ENCODE measurements at regions not wholly inside any gene's neighbourhood (a gene's known extent, or its start where the extent isn't known, plus 50 kb on each side); places are given as distances from the start of the nearest gene placed in this dataset.

DNA sequence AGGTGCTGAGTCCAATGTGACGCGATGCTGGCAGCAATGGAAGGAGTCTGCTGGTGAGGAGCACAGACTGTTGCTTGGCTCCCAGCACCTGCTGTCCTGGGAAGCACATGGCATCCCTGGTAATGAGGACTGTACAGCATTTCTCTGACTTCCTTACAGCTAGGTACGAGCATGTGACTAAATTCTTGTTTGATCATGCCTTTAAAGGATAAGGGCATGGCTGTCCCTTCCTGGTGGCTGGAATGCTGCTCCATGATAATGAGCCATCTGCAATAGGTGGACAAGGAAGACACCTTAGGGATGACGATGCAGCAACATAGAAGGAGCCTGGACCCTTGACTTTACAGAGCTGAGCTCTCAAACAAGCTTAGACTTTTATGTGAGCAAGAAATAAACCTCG, 278.0 kb upstream of the SPRED2 start:
- ATAC-seq (ENCODE audit: low read depth) (no peak), DNase-seq (no peak)
- peaks cover 9% of the 10 kb centered on the region for H3K27me3 ChIP-seq (ENCODE audit: control insufficient read depth, insufficient read depth, low read length)
- no peak overlapping the region for H2AK5ac ChIP-seq (ENCODE audit: low read depth, low read length)
- TF ChIP-seq CHD1 (IDR thresholded peaks at IDR 0.05; ENCODE audit: low read depth, low read length) (no peak), MXI1 (IDR thresholded peaks at IDR 0.05; ENCODE audit: borderline replicate concordance, low read depth, low read length) (no peak), SMC3 (IDR thresholded peaks at IDR 0.05; ENCODE audit: low read depth, low read length) (no peak), MAFK (IDR thresholded peaks at IDR 0.05; ENCODE audit: low read depth, low read length) (no peak), NFE2L2 (IDR thresholded peaks at IDR 0.05; ENCODE audit: low read depth, low read length) (no peak), BHLHE40 (IDR thresholded peaks at IDR 0.05; ENCODE audit: low read depth, low read length) (no peak), MAZ (IDR thresholded peaks at IDR 0.05; ENCODE audit: borderline replicate concordance, low read depth, low read length) (no peak)
- TF ChIP-seq, protein P1, sequence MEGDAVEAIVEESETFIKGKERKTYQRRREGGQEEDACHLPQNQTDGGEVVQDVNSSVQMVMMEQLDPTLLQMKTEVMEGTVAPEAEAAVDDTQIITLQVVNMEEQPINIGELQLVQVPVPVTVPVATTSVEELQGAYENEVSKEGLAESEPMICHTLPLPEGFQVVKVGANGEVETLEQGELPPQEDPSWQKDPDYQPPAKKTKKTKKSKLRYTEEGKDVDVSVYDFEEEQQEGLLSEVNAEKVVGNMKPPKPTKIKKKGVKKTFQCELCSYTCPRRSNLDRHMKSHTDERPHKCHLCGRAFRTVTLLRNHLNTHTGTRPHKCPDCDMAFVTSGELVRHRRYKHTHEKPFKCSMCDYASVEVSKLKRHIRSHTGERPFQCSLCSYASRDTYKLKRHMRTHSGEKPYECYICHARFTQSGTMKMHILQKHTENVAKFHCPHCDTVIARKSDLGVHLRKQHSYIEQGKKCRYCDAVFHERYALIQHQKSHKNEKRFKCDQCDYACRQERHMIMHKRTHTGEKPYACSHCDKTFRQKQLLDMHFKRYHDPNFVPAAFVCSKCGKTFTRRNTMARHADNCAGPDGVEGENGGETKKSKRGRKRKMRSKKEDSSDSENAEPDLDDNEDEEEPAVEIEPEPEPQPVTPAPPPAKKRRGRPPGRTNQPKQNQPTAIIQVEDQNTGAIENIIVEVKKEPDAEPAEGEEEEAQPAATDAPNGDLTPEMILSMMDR (conservative IDR thresholded peaks at IDR 0.05; ENCODE audit: low read depth, low read length) = no peak
- TF ChIP-seq, protein P2, sequence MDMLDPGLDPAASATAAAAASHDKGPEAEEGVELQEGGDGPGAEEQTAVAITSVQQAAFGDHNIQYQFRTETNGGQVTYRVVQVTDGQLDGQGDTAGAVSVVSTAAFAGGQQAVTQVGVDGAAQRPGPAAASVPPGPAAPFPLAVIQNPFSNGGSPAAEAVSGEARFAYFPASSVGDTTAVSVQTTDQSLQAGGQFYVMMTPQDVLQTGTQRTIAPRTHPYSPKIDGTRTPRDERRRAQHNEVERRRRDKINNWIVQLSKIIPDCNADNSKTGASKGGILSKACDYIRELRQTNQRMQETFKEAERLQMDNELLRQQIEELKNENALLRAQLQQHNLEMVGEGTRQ (IDR thresholded peaks at IDR 0.05; ENCODE audit: low read depth, low read length) = no peak
- TF ChIP-seq, protein P3, sequence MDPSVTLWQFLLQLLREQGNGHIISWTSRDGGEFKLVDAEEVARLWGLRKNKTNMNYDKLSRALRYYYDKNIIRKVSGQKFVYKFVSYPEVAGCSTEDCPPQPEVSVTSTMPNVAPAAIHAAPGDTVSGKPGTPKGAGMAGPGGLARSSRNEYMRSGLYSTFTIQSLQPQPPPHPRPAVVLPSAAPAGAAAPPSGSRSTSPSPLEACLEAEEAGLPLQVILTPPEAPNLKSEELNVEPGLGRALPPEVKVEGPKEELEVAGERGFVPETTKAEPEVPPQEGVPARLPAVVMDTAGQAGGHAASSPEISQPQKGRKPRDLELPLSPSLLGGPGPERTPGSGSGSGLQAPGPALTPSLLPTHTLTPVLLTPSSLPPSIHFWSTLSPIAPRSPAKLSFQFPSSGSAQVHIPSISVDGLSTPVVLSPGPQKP (IDR thresholded peaks at IDR 0.05; ENCODE audit: borderline replicate concordance, low read depth, low read length) = no peak
- POLR2A ChIA-PET (ENCODE audit: unreplicated experiment) = no interaction called here
- CTCF ChIA-PET = interaction anchor here (0.8 to 1.0 kb wide), 4 partner anchors 10 to 69 kb away, joined by 3 to 4 read pairs (median 4); no protein-coding TSS in a partner anchor
- dilution Hi-C loops (cut with HindIII; ENCODE audit: low sequenced_read_pairs, unreplicated experiment) = no loop called here
- H3K56ac ChIP-seq (ENCODE audit: extremely low read depth, insufficient read depth, low read length) = no peak overlapping the region
- intact Hi-C loops (cut with micrococcal nuclease) = no loop called here
- no peak overlapping the region for H2BK20ac ChIP-seq (ENCODE audit: low read depth, low read length)
- H2AK9ac ChIP-seq (replicated peaks; ENCODE audit: low read depth, low read length, poor library complexity) = no peak overlapping the region
- H3K9me1 ChIP-seq (ENCODE audit: insufficient read depth, low read length) = peaks cover 2% of the 10 kb centered on the region; the same call in 1 of the 2 replicates
- H4K8ac ChIP-seq (ENCODE audit: low read depth in 2 of 2, low read length in 2 of 2) = no peak overlapping the region
- BruUV-seq (replicated peaks) = no TSS peak
- H4K20me1 ChIP-seq (ENCODE audit: insufficient read depth, low read length) = no peaks in the 10 kb centered on the region
- no peak overlapping the region for H3K4me2 ChIP-seq (ENCODE audit: low read depth, low read length)
- H3K18ac ChIP-seq (ENCODE audit: low read depth, low read length) = no peak overlapping the region
- H3K4me3 ChIP-seq (ENCODE audit: insufficient read depth, low read depth, low read length) = no peak overlapping the region
- no peak overlapping the region for H2AFZ ChIP-seq (replicated peaks; ENCODE audit: low read length, poor library complexity)
- no peak overlapping the region for H3K9ac ChIP-seq (ENCODE audit: low read depth, low read length)
- H2BK5ac ChIP-seq (ENCODE audit: low read depth, low read length, poor library complexity, severe bottlenecking) = no peak overlapping the region
- 90% methylated on average over 2 of the region's 5 CpGs; no CpG with 5 or more reads in 1 of the 2 experiments for WGBS, 2 experiments (ENCODE audit: extremely low coverage in 2 of 2, insufficient read length in 1 of 2)
- in situ Hi-C loops (cut with MboI; ENCODE audit: low sequenced_read_pairs) = no loop called here
- H4K91ac ChIP-seq (ENCODE audit: insufficient read depth, low read depth, low read length) = no peak overlapping the region
- H3K9me3 ChIP-seq (ENCODE audit: control insufficient read depth, insufficient read depth, low read length) = no peaks in the 10 kb centered on the region
- no peak overlapping the region for H3K14ac ChIP-seq (replicated peaks; ENCODE audit: low read depth, low read length)
- no peak overlapping the region for H3K23ac ChIP-seq (ENCODE audit: low read depth, low read length)
- H3K79me1 ChIP-seq (ENCODE audit: low read depth in 1 of 2, low read length in 2 of 2) = no peaks in the 10 kb centered on the region
- no peak overlapping the region for H3K27ac ChIP-seq (ENCODE audit: insufficient read depth, low read length)
- H3K36me3 ChIP-seq (ENCODE audit: control insufficient read depth, insufficient read depth, low read length) = no peaks in the 10 kb centered on the region
- no peak overlapping the region for H4K5ac ChIP-seq (ENCODE audit: low read depth, low read length)
- no peak overlapping the region; the same call in 1 of the 2 replicates for H2BK120ac ChIP-seq (ENCODE audit: low read depth, low read length)
- no peak overlapping the region for H3K4ac ChIP-seq (ENCODE audit: low read depth, low read length)
- H2BK15ac ChIP-seq (ENCODE audit: low read depth, low read length) = no peak overlapping the region
- peaks cover 5% of the 10 kb centered on the region for H3K4me1 ChIP-seq (ENCODE audit: control insufficient read depth, insufficient read depth, low read length)

Data from IMR-90 (cell line).